H1 (cell line): ENCODE measurements at regions not wholly inside any gene's neighbourhood (a gene's known extent, or its start where the extent isn't known, plus 50 kb on each side); places are given as distances from the start of the nearest gene placed in this dataset.

Source experiments
- BCL11A ChIP-seq, 2 experiments: IDR thresholded peaks; one replicate each; pipeline ENCODE4 v1.6.1; 2011; ENCODE audit warnings: low read depth in 2 of 2, low read length in 2 of 2, mild to moderate bottlenecking in 2 of 2
- CREB1 ChIP-seq: IDR thresholded peaks from 2 replicates; pipeline ENCODE4 v1.6.1; 2012; ENCODE audit warnings: inconsistent platforms
- CTBP2 ChIP-seq: IDR thresholded peaks from 2 replicates; pipeline ENCODE4 v1.7.0; 2011; ENCODE audit warnings: borderline replicate concordance, mild to moderate bottlenecking, moderate library complexity, mixed read lengths, low read length; ENCODE audit not compliant: insufficient read depth, insufficient read length
- MAFK ChIP-seq: IDR thresholded peaks from 2 replicates; pipeline ENCODE4 v1.6.1; 2012; ENCODE audit warnings: low read depth, mild to moderate bottlenecking, improper control_type of control experiment, low read length
- NRF1 ChIP-seq: IDR thresholded peaks from 2 replicates; pipeline ENCODE4 v1.6.1; 2011; ENCODE audit warnings: mild to moderate bottlenecking, low read depth, low read length, improper control_type of control experiment
- RFX5 ChIP-seq: IDR thresholded peaks from 2 replicates; pipeline ENCODE4 v1.6.1; 2011; ENCODE audit warnings: low read depth, low read length, improper control_type of control experiment, borderline replicate concordance
- RNF2 ChIP-seq: fragments of 200-900, 300-1000 bp; sonication (generic); IDR thresholded peaks from 2 replicates; pipeline ENCODE4 v1.7.1; 2016; ENCODE audit warnings: borderline replicate concordance, low read depth, mild to moderate bottlenecking, antibody characterized with exemption, low read length; ENCODE audit not compliant: poor library complexity, severe bottlenecking; ENCODE audit errors: missing control alignments
- SP2 ChIP-seq: IDR thresholded peaks from 2 replicates; pipeline ENCODE4 v1.6.1; 2012; ENCODE audit warnings: mild to moderate bottlenecking, low read length, inconsistent platforms
- SP4 ChIP-seq: IDR thresholded peaks from 2 replicates; pipeline ENCODE4 v1.6.1; 2012; ENCODE audit warnings: low read length, inconsistent platforms
- SUZ12 ChIP-seq: fragments of 200-600 bp; sonication (generic); IDR thresholded peaks from 2 replicates; pipeline ENCODE4 v1.6.1; 2012; ENCODE audit warnings: mild to moderate bottlenecking, inconsistent platforms, low read length, moderate library complexity, mixed read lengths
- TAF1 ChIP-seq: IDR thresholded peaks from 2 replicates; pipeline ENCODE4 v1.6.1; 2011; ENCODE audit warnings: mild to moderate bottlenecking, low read depth, low read length
- YY1 ChIP-seq: IDR thresholded peaks from 2 replicates; pipeline ENCODE4 v1.6.1; 2011; ENCODE audit warnings: low read depth, mild to moderate bottlenecking, low read length
- TF ChIP-seq, protein P1 (sequence below): fragments of 300-600 bp; sonication (generic); IDR thresholded peaks from 2 replicates; pipeline ENCODE4 v1.7.1; 2012; ENCODE audit warnings: low read length, moderate library complexity, mild to moderate bottlenecking, inconsistent platforms; ENCODE audit not compliant: insufficient replicate concordance

DNA sequence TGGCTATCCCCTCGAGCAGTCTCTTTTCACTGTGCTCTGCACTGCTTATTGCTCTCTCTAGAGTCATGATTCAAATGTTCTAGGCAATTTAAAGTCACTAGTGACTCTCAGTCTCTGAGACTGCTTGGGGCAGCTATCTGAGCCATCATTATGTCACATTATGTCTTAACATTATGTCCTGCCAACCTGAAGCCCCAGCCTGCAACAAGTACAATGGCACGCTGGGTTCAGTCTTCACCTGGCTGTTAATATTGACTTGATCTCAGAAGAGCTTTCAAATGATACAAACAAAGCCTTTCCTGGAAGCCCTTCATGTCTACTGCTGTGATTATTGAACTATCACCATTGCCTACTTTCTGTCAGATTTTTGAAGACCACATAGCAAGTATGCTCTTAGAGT, 128.1 kb upstream of the GRM7 start (continued):
- TF ChIP-seq, protein P1, sequence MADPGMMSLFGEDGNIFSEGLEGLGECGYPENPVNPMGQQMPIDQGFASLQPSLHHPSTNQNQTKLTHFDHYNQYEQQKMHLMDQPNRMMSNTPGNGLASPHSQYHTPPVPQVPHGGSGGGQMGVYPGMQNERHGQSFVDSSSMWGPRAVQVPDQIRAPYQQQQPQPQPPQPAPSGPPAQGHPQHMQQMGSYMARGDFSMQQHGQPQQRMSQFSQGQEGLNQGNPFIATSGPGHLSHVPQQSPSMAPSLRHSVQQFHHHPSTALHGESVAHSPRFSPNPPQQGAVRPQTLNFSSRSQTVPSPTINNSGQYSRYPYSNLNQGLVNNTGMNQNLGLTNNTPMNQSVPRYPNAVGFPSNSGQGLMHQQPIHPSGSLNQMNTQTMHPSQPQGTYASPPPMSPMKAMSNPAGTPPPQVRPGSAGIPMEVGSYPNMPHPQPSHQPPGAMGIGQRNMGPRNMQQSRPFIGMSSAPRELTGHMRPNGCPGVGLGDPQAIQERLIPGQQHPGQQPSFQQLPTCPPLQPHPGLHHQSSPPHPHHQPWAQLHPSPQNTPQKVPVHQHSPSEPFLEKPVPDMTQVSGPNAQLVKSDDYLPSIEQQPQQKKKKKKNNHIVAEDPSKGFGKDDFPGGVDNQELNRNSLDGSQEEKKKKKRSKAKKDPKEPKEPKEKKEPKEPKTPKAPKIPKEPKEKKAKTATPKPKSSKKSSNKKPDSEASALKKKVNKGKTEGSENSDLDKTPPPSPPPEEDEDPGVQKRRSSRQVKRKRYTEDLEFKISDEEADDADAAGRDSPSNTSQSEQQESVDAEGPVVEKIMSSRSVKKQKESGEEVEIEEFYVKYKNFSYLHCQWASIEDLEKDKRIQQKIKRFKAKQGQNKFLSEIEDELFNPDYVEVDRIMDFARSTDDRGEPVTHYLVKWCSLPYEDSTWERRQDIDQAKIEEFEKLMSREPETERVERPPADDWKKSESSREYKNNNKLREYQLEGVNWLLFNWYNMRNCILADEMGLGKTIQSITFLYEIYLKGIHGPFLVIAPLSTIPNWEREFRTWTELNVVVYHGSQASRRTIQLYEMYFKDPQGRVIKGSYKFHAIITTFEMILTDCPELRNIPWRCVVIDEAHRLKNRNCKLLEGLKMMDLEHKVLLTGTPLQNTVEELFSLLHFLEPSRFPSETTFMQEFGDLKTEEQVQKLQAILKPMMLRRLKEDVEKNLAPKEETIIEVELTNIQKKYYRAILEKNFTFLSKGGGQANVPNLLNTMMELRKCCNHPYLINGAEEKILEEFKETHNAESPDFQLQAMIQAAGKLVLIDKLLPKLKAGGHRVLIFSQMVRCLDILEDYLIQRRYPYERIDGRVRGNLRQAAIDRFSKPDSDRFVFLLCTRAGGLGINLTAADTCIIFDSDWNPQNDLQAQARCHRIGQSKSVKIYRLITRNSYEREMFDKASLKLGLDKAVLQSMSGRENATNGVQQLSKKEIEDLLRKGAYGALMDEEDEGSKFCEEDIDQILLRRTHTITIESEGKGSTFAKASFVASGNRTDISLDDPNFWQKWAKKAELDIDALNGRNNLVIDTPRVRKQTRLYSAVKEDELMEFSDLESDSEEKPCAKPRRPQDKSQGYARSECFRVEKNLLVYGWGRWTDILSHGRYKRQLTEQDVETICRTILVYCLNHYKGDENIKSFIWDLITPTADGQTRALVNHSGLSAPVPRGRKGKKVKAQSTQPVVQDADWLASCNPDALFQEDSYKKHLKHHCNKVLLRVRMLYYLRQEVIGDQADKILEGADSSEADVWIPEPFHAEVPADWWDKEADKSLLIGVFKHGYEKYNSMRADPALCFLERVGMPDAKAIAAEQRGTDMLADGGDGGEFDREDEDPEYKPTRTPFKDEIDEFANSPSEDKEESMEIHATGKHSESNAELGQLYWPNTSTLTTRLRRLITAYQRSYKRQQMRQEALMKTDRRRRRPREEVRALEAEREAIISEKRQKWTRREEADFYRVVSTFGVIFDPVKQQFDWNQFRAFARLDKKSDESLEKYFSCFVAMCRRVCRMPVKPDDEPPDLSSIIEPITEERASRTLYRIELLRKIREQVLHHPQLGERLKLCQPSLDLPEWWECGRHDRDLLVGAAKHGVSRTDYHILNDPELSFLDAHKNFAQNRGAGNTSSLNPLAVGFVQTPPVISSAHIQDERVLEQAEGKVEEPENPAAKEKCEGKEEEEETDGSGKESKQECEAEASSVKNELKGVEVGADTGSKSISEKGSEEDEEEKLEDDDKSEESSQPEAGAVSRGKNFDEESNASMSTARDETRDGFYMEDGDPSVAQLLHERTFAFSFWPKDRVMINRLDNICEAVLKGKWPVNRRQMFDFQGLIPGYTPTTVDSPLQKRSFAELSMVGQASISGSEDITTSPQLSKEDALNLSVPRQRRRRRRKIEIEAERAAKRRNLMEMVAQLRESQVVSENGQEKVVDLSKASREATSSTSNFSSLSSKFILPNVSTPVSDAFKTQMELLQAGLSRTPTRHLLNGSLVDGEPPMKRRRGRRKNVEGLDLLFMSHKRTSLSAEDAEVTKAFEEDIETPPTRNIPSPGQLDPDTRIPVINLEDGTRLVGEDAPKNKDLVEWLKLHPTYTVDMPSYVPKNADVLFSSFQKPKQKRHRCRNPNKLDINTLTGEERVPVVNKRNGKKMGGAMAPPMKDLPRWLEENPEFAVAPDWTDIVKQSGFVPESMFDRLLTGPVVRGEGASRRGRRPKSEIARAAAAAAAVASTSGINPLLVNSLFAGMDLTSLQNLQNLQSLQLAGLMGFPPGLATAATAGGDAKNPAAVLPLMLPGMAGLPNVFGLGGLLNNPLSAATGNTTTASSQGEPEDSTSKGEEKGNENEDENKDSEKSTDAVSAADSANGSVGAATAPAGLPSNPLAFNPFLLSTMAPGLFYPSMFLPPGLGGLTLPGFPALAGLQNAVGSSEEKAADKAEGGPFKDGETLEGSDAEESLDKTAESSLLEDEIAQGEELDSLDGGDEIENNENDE: no peak
- TF ChIP-seq RNF2 (no peak), MAFK (no peak), YY1 (no peak), TAF1 (no peak), BCL11A (IDR thresholded peaks at IDR 0.05; ENCODE audit: low read depth in 2 of 2, low read length in 2 of 2) (no peak), NRF1 (no peak), SP2 (no peak), SP4 (no peak), CREB1 (no peak), SUZ12 (no peak), CTBP2 (no peak), RFX5 (no peak)
